ENCODE measurements at regions not wholly inside any gene's neighbourhood (a gene's known extent, or its start where the extent isn't known, plus 50 kb on each side); places are given as distances from the start of the nearest gene placed in this dataset.

GRCh38 chr20:4507288-4507719 is 179.0 kb upstream of the PRNP start:
- H3K27me3 Mint-ChIP-seq (ENCODE audit: low read depth), result peaks cover 2% of the 10 kb centered on the region
- no peak overlapping the region for H3K27ac Mint-ChIP-seq
- no peak for TF ChIP-seq CTCF (IDR thresholded peaks at IDR 0.05; ENCODE audit: unreplicated experiment)
- no peak overlapping the region for H3K4me3 Mint-ChIP-seq
- H3K9me3 Mint-ChIP-seq, result peaks cover 14% of the 10 kb centered on the region
- H3K36me3 Mint-ChIP-seq, result no peaks in the 10 kb centered on the region
- DNase-seq (ENCODE audit: low spot score in 2 of 2, unreplicated experiment in 2 of 2), result no peak
- no peaks in the 10 kb centered on the region for H3K4me1 Mint-ChIP-seq

- Mint-ChIP-seq H3K27ac (no peak overlapping the region), H3K4me3 (no peak overlapping the region), H3K9me3 (peaks cover 16% of the 10 kb centered on the region), H3K27me3 (ENCODE audit: low read depth) (peaks cover 2% of the 10 kb centered on the region), H3K4me1 (no peaks in the 10 kb centered on the region), H3K36me3 (no peaks in the 10 kb centered on the region)
- TF ChIP-seq CTCF (IDR thresholded peaks at IDR 0.05; ENCODE audit: unreplicated experiment), result no peak
- no peak for DNase-seq (ENCODE audit: low spot score in 2 of 2, unreplicated experiment in 2 of 2)
Observed at GRCh38 chr20:4504814-4505213, 181.4 kb upstream of the PRNP start.

GRCh38 chr20:4502756-4503155 is 183.5 kb upstream of the PRNP start:
- Mint-ChIP-seq H3K9me3 (peaks cover 25% of the 10 kb centered on the region), H3K36me3 (no peaks in the 10 kb centered on the region), H3K4me1 (no peaks in the 10 kb centered on the region), H3K27me3 (ENCODE audit: low read depth) (peaks cover 9% of the 10 kb centered on the region), H3K27ac (no peak overlapping the region), H3K4me3 (no peak overlapping the region)
- no peak for DNase-seq (ENCODE audit: low spot score in 2 of 2, unreplicated experiment in 2 of 2)
- TF ChIP-seq CTCF (IDR thresholded peaks at IDR 0.05; ENCODE audit: unreplicated experiment), result no peak

- no peak for TF ChIP-seq CTCF (IDR thresholded peaks at IDR 0.05; ENCODE audit: unreplicated experiment)
- H3K27ac Mint-ChIP-seq, result no peak overlapping the region
- peaks cover 9% of the 10 kb centered on the region for H3K9me3 Mint-ChIP-seq
- no peaks in the 10 kb centered on the region for H3K36me3 Mint-ChIP-seq
- peaks cover 5% of the 10 kb centered on the region for H3K4me1 Mint-ChIP-seq
- DNase-seq (ENCODE audit: low spot score in 2 of 2, unreplicated experiment in 2 of 2), result no peak
- peaks cover under 1% of the 10 kb centered on the region for H3K27me3 Mint-ChIP-seq (ENCODE audit: low read depth)
- no peak overlapping the region for H3K4me3 Mint-ChIP-seq
Observed at GRCh38 chr20:4493386-4493785, 192.9 kb upstream of the PRNP start.

GRCh38 chr20:4491643-4492042 is 194.6 kb upstream of the PRNP start:
- Mint-ChIP-seq H3K9me3 (no peaks in the 10 kb centered on the region), H3K4me1 (peaks cover 5% of the 10 kb centered on the region), H3K36me3 (no peaks in the 10 kb centered on the region), H3K27ac (no peak overlapping the region), H3K4me3 (no peak overlapping the region), H3K27me3 (ENCODE audit: low read depth) (no peaks in the 10 kb centered on the region)
- no peak for TF ChIP-seq CTCF (IDR thresholded peaks at IDR 0.05; ENCODE audit: unreplicated experiment)
- DNase-seq (ENCODE audit: low spot score in 2 of 2, unreplicated experiment in 2 of 2), result no peak

Data from mesothelial cell of epicardium (in vitro differentiated cells).